VCaP (cell line): ENCODE measurements at regions not wholly inside any gene's neighbourhood (a gene's known extent, or its start where the extent isn't known, plus 50 kb on each side); places are given as distances from the start of the nearest gene placed in this dataset.

ENCODE experiments used
- H3K27ac ChIP-seq: fragments of 450-650 bp; 2 replicates; pipeline ENCODE4 v1.5.1; 2017
- TF ChIP-seq, protein P1 (sequence below): fragments of 450-650 bp; conservative IDR thresholded peaks from 2 replicates; pipeline ENCODE4 v1.5.1; 2017; ENCODE audit warnings: mild to moderate bottlenecking, moderate library complexity

DNA sequence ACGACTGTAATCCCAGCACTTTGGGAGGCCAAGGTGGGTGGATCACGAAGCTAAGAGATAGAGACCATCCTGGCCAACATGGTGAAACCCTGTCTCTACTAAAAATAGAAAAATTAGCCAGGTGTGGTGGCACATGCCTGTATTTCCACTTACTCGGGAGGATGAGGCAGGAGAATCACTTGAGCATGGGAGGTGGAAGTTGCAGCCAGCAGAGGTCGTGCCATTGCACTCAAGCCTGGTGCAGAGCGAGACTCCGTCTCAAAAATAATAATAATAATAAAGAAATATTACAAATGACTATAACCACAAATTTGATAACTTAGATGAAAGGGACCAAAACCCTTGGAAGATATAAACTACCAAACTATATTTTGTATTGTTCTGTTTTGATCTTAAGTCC, 226.3 kb upstream of the GULP1 start:
- TF ChIP-seq, protein P1, sequence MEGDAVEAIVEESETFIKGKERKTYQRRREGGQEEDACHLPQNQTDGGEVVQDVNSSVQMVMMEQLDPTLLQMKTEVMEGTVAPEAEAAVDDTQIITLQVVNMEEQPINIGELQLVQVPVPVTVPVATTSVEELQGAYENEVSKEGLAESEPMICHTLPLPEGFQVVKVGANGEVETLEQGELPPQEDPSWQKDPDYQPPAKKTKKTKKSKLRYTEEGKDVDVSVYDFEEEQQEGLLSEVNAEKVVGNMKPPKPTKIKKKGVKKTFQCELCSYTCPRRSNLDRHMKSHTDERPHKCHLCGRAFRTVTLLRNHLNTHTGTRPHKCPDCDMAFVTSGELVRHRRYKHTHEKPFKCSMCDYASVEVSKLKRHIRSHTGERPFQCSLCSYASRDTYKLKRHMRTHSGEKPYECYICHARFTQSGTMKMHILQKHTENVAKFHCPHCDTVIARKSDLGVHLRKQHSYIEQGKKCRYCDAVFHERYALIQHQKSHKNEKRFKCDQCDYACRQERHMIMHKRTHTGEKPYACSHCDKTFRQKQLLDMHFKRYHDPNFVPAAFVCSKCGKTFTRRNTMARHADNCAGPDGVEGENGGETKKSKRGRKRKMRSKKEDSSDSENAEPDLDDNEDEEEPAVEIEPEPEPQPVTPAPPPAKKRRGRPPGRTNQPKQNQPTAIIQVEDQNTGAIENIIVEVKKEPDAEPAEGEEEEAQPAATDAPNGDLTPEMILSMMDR = no peak
- no peak overlapping the region for H3K27ac ChIP-seq

- TF ChIP-seq, protein P1 = no peak
- H3K27ac ChIP-seq = no peak overlapping the region
Measured at GRCh38 chr2:188068093-188068492, 223.6 kb upstream of the GULP1 start.

DNA sequence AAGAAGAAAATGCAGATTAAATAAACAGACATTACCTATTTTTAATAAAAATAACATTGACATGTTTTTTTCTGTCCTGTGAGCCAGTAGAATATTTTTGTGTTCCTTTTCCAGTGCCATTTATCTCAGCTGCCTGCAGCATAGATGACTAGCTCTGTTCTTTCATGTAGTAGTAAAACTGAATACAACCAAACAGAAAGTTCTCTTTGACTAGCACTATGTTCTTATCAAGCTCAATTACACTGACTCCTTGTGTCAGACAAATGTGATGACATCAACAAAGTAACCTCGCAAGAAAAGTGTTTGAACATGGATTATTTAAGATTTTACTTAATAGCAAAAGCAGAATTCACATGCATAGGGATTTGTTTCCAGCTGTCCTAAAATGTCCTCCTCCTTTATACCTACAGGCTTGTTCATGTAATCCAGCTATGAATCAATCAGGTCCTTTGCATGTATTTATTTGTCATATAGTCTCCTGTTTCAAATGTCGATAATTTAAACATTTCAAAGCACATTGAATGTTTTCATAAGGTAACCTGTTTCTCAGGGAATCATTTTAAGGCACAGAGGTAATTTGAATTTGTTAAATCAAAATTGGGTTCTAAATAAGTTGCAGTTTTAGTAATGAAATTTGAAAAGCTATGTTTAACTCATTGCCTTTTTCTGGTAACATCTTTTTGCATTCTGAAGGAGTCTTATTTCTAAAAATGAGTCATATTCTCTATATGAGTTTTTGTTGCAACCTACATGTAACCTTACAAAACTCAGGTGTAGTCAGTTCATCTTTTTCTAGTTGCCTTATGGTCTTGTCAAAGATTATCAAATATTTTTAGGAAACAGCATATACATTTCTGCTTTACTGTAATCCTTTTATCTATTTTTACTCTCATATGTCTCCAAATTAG, 215.3 kb upstream of the GULP1 start:
- H3K27ac ChIP-seq = no peak overlapping the region
- TF ChIP-seq, protein P1 = no peak

DNA sequence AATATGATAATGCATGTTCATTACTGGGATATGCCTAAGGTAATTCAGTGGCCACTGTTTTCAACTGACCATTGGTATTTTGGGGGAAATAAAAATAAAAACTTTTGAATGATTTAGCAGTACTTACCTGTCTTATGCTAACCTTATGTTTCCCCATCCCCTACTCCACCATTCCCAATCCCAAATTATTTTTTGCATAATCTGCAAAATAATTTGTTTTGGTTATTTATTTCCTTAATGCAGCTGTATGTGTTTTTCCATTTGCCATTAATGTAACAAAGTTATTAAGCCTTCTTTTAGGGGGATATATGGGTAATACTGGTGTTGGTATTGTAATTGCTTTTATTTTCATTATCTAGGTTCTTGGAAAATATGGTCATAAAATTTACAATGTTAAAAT, 213.9 kb upstream of the GULP1 start:
- TF ChIP-seq, protein P1 = no peak
- no peak overlapping the region for H3K27ac ChIP-seq

- TF ChIP-seq, protein P1 = no peak
- no peak overlapping the region for H3K27ac ChIP-seq
Measured at GRCh38 chr2:188078534-188078933, 213.1 kb upstream of the GULP1 start.

DNA sequence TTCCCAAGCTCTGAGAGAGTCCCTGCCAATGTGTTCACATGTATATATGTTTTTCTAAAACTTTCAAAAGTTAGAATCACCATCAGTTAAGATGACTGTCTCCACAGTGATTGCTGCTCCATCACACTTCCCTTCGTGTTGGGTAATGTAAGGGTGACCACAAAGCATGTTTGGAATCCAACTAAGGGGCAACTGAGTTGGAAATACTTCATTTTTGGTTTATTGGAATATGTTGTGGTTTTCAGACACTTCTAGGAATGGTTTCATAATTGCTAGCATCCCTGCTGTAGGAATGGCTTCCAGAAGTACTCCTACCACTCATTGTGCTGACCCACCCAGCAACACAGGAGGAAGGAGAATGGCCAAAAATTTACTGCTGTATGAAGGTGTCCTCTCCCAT, 212.5 kb upstream of the GULP1 start:
- TF ChIP-seq, protein P1 = no peak
- no peak overlapping the region for H3K27ac ChIP-seq

DNA sequence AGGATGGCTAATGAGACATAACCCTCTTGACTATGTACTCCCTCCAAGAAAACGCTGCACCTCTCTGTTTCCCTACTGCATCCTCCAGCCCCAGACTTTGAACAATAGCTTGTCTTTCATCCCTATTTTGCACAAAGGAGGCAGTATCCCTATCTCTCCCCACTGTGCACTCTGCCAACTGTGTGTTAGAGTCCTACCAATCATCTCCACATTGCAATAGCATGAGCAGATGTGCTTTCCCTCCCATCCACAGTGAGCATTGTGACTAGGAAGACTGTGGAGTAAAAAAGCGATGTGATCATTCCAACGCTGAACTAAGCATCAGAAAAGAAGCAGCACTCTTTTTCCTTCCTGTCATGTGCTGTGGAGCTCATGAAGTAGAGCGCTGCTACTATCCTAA, 206.3 kb upstream of the GULP1 start:
- TF ChIP-seq, protein P1 = no peak

More for the DNA sequence above, 206.3 kb upstream of the GULP1 start:
- no peak overlapping the region for H3K27ac ChIP-seq
